ENCODE measurements at regions not wholly inside any gene's neighbourhood (a gene's known extent, or its start where the extent isn't known, plus 50 kb on each side); places are given as distances from the start of the nearest gene placed in this dataset.

- DNase-seq: no peak
Measured at GRCh38 chr7:106165337-106165736, 53.2 kb upstream of the SYPL1 start.

DNA sequence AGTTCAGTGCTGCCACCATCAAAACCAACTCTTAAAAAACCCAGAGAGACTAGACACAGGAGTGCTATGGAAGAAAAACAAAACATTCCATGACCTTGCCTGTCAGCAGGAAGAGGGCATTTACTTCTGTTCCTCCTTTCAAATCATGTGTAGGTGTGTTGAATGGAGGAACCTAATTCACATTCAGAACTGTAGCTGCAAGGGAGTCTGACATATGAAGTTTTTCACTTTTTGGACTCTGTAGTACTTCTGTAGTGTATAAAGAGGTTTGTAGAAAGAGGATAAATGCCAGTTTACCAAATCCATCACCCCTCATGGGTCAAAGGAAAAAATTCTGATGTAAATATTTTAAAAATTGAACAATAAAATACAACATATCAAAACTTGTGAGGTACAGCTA, 51.1 kb upstream of the SYPL1 start:
- DNase-seq: no peak

Data from NCI-H187 treated with DMSO at 0.1 percent for 48 hours (cell line).